GM23248 (cell line): ENCODE measurements at regions not wholly inside any gene's neighbourhood (a gene's known extent, or its start where the extent isn't known, plus 50 kb on each side); places are given as distances from the start of the nearest gene placed in this dataset.

ENCODE experiments used
- EZH2 ChIP-seq: fragments of 200-600 bp; sonication (generic); IDR thresholded peaks from 2 replicates; pipeline ENCODE4 v1.6.1; 2018; ENCODE audit warnings: antibody characterized with exemption, mild to moderate bottlenecking; ENCODE audit not compliant: insufficient read depth, poor library complexity, severe bottlenecking
- EZH2phosphoT487 ChIP-seq: fragments of 200-600 bp; sonication (generic); IDR thresholded peaks from 2 replicates; pipeline ENCODE4 v1.6.1; 2018; ENCODE audit warnings: antibody characterized with exemption, moderate library complexity, mild to moderate bottlenecking, low read depth; ENCODE audit not compliant: insufficient read depth

- no peak for TF ChIP-seq EZH2
- no peak for TF ChIP-seq EZH2phosphoT487
Observed at GRCh38 chr15:47968593-47968992, 152.2 kb upstream of the SLC24A5 start.
